Head of caudate nucleus (tissue), 42 donors: ENCODE measurements at regions not wholly inside any gene's neighbourhood (a gene's known extent, or its start where the extent isn't known, plus 50 kb on each side); places are given as distances from the start of the nearest gene placed in this dataset.

Source experiments
- DNase-seq, 42 donors: peaks; one replicate each; pipeline versions ENCODE4 v3.0.0 to v3.0.0-alpha.2; 2020 to 2021; ENCODE audit warnings: mixed read lengths in 7 of 42
- intact Hi-C: fragments of 100-400 bp; cut with DNase I; formaldehyde crosslinking; loops from one replicate; pipeline ENCODE4 v1.15.0; 2022

DNA sequence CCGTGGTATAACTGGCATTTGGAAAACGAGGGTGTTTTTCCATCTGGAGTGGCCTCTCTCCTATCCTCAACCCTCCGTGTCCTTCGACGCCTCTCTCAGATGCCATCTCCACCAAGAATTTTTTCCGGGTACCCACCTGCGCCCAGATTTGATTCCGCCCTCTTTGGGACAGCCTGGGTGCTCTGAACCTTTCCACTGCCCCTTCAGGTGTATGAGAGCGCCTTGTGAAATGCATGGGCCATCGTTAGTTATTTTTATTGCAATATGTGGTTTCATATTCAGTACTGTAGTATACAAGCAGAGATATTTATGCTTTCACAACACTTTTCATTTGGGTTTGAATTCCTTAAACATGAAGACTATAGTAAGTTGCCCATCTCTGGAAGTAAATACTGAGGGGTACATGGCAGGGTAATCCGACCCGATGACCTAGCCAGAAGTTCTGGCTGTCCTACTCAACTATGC is 78.2 kb upstream of the IFNE start:
- DNase-seq, result no peak
- intact Hi-C loops, result no loop called here

DNA sequence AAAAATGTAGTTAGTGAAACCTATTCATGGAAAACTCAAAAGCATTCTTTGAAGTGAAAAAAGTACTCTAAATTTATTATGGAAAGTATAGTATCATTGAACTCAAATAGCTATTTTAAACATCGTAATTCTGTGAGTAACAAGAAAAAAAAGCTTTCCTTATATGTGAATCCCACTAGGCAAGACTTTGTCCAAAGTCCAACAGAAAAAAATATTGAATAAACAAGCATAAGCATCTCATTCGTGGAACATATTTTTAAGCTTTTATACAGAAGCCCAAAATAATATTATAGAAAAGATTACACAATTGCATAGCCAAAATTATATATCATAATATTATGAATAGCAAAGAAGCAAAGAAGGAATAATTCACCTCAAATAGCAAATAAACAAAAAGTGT is 79.4 kb upstream of the IFNE start:
- intact Hi-C loops, result no loop called here
- no peak for DNase-seq

- no peak for DNase-seq
- intact Hi-C loops, result no loop called here
These were observed 82.1 kb upstream of the IFNE start for GRCh38 chr9:21564175-21564574.

GRCh38 chr9:21565155-21565554 is 83.0 kb upstream of the IFNE start:
- intact Hi-C loops, result no loop called here
- no peak for DNase-seq

DNA sequence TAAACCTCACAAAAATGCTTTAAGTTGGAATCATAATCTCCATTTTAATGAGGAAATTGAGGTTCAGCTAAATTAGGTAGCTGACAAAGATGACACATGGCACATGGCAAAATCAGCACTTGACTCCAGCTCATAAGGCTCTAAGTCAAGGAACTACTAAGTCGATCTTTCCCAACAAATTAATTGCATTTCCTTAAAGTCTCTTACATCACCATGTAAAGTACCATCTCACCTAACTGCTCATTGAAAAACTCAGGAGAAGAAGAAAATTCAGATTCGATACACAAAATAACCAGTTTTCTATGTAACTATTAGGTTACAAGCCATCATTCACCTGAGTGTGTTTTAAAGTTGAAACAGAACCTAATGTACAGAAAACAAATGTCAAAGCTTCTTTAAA is 85.8 kb upstream of the IFNE start:
- no peak for DNase-seq

DNA sequence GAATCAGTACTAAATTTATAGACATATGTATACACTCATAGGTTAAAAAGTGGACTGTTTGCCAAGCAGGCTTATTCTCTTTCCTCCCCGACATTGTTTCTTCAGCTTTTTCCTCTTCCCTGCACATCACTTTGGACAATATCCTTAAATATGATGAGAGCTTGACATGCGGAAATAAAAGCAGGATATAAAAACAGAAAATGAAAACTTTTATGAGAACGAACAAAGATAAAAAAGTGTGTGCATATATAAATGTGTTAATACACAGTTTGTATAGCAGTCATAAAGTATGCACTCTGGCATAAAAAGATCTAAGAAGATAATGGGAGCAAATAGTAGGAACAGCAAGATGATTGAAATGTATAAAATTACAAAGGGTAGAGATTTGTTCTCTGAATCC is 86.4 kb upstream of the IFNE start:
- intact Hi-C loops, result no loop called here
- DNase-seq, result no peak

More for the DNA sequence above, 85.8 kb upstream of the IFNE start:
- intact Hi-C loops, result no loop called here

DNA sequence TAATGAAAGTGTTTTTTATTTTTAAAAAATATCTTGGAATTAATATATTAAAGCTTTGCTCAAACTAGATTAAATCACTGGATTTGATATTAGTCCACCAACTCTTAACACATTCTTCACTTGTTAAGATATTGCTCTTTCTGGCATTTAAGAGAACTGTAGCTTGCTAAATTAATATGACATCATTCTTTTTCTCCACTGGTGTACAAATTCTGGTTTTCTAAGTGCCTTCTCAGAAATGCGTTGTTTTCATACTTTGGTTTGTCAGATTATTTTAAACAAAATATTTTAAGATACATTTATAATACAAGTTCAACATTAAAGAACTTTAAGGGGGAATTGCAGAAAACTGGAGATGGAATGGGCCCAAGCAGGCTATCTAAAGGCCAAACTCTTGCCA is 87.6 kb upstream of the IFNE start:
- intact Hi-C loops, result no loop called here
- no peak for DNase-seq

DNA sequence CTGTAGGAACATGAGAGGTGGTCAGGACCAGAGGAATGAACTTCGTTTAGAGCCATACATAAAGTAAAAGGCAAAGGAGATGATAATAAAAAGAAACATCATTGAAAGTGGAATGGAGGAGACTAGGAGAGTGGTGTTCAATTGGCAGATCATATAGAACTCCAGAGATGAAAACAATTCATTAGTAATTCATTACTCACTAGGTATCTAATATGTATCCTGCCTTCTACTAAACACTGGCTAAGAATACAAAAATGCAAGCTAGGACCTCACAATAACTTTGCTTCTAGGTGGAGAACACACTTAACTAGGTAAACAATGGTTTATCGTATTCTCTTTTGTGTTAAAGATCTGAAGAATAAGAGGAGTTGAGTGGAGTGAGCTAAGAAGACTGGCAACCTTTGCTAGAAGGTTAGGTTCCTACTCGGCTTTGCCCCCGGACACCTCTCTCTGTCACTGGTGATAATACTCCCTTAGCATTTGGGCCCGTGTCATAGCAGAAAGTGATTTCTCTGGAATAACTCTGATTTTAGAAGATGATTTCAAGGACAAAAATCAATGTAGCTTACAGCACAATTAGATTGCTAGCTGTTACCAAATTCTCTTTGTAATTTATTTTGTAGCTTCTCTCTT is 88.6 kb upstream of the IFNE start:
- no peak for DNase-seq
- intact Hi-C loops, result no loop called here

DNA sequence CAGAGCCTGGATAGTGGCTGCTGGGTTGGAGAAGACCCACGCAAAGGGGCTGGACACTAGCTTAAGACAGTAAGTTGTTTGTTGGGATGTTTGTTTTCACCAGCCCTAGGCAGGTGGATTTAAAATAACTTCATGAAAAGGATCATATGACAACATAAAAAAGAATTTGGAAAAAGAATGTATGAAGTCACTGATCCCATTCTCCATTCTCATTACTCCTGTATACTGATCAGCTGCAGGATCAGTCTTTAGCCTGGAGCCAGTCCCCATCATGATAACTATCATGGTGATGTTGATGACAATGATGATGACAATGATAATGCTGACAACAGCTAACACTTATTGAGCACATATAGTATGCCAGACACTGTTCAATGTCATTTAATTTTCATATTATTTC is 92.1 kb upstream of the IFNE start:
- intact Hi-C loops, result no loop called here
- DNase-seq, result no peak

DNA sequence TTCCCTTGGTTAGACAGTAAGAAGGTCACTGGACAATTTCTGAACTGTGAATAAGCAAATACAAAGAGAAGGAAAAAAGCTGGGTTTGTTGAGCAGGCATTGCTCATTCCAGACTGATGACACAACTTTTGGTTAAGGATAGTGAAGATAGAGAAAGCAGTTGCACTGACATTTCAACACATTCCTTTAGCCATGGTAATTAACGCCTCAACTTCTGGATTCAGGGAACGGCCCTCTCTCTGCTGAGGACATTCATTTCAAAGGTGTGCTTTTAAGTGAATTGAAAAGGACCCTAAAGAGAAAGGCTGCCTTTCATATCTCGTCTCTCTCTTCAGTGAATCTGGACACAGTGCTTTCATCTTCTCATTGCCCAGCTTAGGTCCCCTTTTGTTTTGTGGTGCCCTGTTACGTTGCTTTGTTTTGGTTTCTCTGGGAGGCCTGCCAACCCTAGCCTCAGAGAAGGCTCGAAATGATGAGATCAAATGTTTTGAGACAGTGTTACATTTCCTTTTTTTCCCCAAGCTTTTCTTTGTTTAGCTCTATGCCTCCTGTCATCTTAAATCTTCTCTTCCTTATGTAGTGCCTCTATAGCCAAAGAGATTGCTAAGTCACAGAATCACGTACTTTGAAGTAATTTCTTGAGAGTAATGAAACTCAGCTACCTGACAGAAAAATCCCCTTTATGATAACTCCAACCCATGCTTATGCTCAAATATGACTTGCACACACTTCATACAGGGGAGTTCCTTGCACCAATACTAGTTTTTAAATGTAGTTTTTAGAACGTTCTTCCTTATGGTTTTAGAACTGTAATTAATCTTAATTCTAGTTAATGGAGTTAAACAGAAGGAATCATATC is 94.4 kb upstream of the IFNE start:
- DNase-seq, result peak in 22 of 42 donors; percentile 6 to 49 (median 25)
- intact Hi-C loops, result no loop called here

DNA sequence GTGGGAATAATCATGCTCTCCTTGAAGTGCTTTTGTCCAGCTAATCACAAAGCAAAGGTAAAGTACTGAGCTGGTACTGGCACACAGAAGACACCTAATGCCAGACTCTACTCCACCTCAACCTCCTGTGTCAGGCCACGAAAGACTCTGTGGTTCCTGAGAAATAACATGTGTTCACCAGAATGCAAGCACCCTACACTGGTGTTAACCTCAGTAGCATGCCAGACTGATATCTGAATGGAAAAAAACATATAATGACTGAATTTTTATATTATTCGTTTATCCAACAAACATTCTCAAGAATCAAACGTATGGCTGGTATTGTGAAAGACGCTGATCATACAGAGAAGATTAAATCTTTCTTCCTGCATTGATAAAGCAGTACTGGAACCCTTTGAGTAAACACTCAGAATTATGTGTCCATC is 97.1 kb upstream of the IFNE start:
- intact Hi-C loops, result no loop called here
- no peak for DNase-seq

DNA sequence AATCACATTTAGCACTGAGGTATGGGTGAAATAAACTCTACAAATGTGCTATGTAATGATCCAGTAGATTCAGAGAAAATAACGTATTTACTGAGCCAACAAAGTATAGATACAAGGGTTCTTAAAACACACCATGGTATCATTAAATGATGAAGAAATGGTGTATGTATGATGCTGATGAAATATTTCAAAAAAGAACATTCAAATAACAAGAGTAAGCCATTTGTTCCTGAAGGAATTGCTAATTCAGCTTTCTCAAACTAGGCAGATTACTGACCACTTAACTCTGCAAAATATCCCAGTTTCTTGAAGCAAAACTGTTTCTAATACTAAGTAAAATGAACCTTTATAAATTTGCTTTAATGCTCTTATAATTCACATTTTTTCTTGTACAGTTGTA is 97.6 kb upstream of the IFNE start:
- intact Hi-C loops, result no loop called here
- no peak for DNase-seq

GRCh38 chr9:21580636-21581378 is 98.7 kb upstream of the IFNE start:
- intact Hi-C loops, result no loop called here
- no peak for DNase-seq

- no peak for DNase-seq
- intact Hi-C loops, result no loop called here
These were observed 101.7 kb upstream of the IFNE start for GRCh38 chr9:21583628-21584377.

DNA sequence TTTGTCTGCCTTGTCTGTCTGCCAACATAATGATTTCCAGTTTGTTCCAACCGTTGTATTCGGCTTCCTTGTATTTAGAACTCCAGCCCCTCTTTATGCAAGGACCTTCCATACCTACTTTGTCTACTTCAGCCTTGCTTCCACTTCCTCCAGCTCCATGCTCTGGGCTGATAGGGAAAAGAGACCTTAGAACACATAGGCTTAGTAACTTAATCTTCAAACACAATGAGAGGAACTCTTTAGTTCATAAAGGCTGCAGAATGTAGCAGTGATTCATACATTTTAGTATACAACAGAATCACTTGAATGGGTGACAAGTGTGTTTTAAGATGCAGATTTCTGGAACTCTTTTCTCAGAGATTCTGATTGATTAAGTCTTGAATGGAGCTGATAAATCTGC is 102.8 kb upstream of the IFNE start:
- intact Hi-C loops, result no loop called here
- no peak for DNase-seq

GRCh38 chr9:21585756-21586752 is 103.9 kb upstream of the IFNE start:
- intact Hi-C loops, result no loop called here
- no peak for DNase-seq

GRCh38 chr9:21589344-21590056 is 107.4 kb upstream of the IFNE start:
- intact Hi-C loops, result no loop called here
- no peak for DNase-seq
